Endothelial cell (in vitro differentiated cells): ENCODE measurements at regions not wholly inside any gene's neighbourhood (a gene's known extent, or its start where the extent isn't known, plus 50 kb on each side); places are given as distances from the start of the nearest gene placed in this dataset.

Source experiments
- DNase-seq: peaks from one replicate; pipeline ENCODE4 v3.0.0; 2021; ENCODE audit warnings: low spot score
- H3K27ac Mint-ChIP-seq: one replicate; pipeline ENCODE4 v1.8.0; 2021; ENCODE audit warnings: mixed read lengths, inconsistent platforms; ENCODE audit not compliant: unreplicated experiment
- H3K27me3 Mint-ChIP-seq: one replicate; pipeline ENCODE4 v1.8.0; 2021; ENCODE audit warnings: mild to moderate bottlenecking, moderate library complexity, mixed read lengths, inconsistent platforms; ENCODE audit not compliant: unreplicated experiment
- H3K36me3 Mint-ChIP-seq: one replicate; pipeline ENCODE4 v1.8.0; 2021; ENCODE audit warnings: mild to moderate bottlenecking, low read depth, mixed read lengths, inconsistent platforms; ENCODE audit not compliant: unreplicated experiment
- H3K4me1 Mint-ChIP-seq: one replicate; pipeline ENCODE4 v1.8.0; 2021; ENCODE audit warnings: mild to moderate bottlenecking, mixed read lengths, inconsistent platforms; ENCODE audit not compliant: unreplicated experiment
- H3K4me3 Mint-ChIP-seq: one replicate; pipeline ENCODE4 v1.8.0; 2021; ENCODE audit warnings: mild to moderate bottlenecking, mixed read lengths, inconsistent platforms; ENCODE audit not compliant: unreplicated experiment
- H3K9me3 Mint-ChIP-seq: one replicate; pipeline ENCODE4 v1.8.0; 2021; ENCODE audit warnings: mixed read lengths, inconsistent platforms; ENCODE audit not compliant: unreplicated experiment
- TF ChIP-seq, protein P1 (sequence below): fragments of 200-600 bp; sonication (generic); IDR thresholded peaks from one replicate; pipeline ENCODE4 v1.5.0; 2021; ENCODE audit warnings: antibody characterized with exemption; ENCODE audit not compliant: unreplicated experiment

DNA sequence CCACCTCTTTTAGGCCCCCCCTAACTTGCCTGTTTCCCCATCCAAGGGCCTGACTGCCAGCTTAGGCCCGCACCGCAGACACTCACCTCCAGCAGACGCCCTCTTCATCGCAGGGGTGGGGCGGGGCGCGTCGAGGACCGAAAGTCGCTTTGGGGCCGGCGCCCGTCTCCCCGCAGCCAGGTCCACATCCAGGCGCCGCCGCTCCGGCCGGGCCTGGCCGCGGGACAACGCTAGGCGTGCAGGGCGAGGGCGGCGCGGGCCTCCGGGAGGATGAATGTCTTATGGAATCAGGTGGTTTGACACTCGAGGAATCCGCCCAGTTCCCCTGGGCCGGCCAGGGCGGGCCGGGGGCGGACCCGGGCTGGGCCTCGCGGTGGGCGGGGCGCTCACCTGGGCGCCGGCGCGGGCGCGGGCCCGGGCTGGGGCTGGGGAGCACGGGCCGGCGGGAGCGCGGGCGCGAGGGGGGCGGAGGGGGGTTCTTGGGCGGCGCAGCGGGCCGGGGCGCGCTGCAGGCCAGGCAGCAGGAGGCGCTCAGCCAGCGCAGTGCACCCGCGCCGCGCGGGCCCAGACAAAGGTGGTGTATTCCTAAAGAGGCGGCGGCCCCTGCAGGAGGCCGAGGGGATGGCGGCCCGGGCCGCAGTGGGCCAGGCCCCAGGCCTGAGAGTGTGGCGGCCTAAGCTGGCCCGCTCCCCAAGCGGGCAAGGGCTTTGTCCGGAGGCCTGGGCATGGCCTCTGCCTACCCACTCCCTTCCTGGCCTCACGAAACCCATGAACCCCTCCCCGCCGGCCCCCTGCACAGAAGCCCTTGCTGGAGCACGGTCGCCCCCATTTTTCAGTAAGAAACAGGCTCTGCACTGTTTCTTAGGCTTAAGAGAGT is 177.6 kb downstream of the IGLL1 start:
- H3K4me3 Mint-ChIP-seq = no peak overlapping the region
- TF ChIP-seq, protein P1, sequence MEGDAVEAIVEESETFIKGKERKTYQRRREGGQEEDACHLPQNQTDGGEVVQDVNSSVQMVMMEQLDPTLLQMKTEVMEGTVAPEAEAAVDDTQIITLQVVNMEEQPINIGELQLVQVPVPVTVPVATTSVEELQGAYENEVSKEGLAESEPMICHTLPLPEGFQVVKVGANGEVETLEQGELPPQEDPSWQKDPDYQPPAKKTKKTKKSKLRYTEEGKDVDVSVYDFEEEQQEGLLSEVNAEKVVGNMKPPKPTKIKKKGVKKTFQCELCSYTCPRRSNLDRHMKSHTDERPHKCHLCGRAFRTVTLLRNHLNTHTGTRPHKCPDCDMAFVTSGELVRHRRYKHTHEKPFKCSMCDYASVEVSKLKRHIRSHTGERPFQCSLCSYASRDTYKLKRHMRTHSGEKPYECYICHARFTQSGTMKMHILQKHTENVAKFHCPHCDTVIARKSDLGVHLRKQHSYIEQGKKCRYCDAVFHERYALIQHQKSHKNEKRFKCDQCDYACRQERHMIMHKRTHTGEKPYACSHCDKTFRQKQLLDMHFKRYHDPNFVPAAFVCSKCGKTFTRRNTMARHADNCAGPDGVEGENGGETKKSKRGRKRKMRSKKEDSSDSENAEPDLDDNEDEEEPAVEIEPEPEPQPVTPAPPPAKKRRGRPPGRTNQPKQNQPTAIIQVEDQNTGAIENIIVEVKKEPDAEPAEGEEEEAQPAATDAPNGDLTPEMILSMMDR = peak; percentile 58
- H3K27ac Mint-ChIP-seq = no peak overlapping the region
- H3K27me3 Mint-ChIP-seq = no peaks in the 10 kb centered on the region
- no peaks in the 10 kb centered on the region for H3K9me3 Mint-ChIP-seq
- DNase-seq = peak; percentile 82
- no peaks in the 10 kb centered on the region for H3K36me3 Mint-ChIP-seq
- no peaks in the 10 kb centered on the region for H3K4me1 Mint-ChIP-seq

DNA sequence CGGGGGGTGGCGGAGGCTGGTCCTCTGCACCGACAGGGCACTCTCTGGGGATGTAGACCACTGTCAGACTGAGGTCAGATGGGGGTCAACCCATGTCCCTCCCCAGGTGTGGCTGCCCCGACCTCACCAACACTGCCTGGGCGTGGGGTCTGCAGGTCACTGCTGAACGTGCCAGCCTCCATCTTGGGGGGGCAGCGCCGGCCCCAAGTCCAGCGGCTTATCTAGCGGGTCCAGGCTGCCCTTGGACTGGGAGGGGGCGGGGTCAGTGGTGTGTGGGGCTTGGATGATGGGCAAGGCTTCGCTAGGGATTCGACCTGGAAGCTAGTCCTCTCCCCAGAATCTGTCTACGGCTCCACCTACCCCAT is 178.2 kb downstream of the IGLL1 start:
- H3K27me3 Mint-ChIP-seq = no peaks in the 10 kb centered on the region
- H3K27ac Mint-ChIP-seq = no peak overlapping the region
- DNase-seq = no peak
- no peaks in the 10 kb centered on the region for H3K36me3 Mint-ChIP-seq
- H3K4me1 Mint-ChIP-seq = no peaks in the 10 kb centered on the region
- no peaks in the 10 kb centered on the region for H3K9me3 Mint-ChIP-seq
- H3K4me3 Mint-ChIP-seq = no peak overlapping the region
- TF ChIP-seq, protein P1 = no peak

DNA sequence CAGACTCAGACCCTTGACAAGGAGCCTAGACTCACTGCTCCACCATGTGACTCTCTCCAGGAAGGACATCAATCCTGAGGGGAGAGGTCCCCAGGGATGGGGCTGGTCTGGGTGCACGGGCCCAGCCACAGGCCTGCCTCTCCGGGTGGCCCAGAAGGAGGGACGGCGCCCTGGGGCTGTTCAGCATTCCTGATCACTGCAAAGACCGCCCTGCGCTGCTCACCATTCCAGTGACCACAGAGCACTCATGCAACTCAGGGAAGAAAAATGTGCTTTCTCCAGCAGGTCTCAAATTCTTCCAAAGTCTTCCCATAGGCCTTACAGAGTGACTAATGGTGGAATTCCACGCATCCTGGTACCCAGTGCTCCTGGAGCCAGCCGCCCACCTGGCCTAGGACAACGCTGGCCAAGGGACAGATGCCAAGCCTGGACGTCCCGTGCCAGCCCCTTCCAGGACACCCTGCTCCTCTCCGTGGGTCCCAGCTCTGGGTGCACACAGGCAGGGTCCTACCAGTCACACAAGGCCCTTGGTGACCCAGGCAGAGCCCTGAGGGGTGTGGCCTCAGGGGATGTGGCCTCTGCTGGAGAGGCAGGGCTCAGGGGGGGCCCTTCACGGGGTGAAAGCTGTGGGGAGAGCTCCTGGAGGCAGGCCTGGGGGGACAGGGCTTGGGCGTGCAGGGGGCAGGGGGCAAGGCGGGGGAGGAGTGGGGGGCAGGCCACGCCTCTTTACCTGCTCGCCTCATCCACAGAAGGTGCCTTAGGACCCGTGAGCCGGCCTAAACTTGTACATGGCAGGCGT is 178.8 kb downstream of the IGLL1 start:
- DNase-seq = no peak
- TF ChIP-seq, protein P1 = no peak
- Mint-ChIP-seq H3K36me3 (no peaks in the 10 kb centered on the region), H3K27me3 (peaks cover 2% of the 10 kb centered on the region), H3K9me3 (no peaks in the 10 kb centered on the region), H3K4me1 (no peaks in the 10 kb centered on the region), H3K4me3 (no peak overlapping the region), H3K27ac (no peak overlapping the region)

DNA sequence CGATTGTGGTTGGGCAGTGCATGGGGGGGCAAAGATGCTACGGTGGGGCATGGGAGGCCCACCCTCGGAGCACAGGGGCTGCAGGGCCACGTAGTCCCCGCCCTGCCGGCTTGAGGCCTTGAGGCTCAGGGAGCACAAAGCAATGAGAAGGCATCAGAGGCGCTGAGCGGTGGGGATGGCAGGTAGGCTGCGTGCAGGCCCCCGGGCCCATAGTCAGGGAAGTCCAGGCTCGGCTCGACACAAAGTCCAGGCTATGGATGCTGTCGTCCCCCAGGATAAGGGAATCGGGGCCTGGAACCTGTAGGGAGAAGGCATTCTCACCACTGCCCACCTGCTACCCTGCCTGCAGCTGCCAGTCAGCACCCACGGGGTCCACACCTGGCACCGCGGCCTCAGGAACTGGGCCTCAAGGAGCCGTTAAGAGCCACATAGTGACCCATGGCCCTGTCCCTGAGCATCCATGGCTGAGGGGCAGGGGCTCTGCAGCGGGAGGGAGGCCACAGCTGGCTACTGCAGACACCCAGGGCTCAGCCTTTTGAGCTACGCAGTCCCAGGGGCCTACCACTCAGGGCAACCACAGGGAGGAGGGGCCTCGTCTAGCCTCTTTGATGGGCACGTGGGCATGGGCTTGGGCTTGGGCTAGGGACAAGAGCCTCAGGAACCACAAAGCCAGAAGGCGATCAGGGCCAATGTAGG is 179.7 kb downstream of the IGLL1 start:
- DNase-seq = no peak
- H3K9me3 Mint-ChIP-seq = no peaks in the 10 kb centered on the region
- no peak overlapping the region for H3K27ac Mint-ChIP-seq
- H3K4me1 Mint-ChIP-seq = no peaks in the 10 kb centered on the region
- TF ChIP-seq, protein P1 = no peak
- no peak overlapping the region for H3K4me3 Mint-ChIP-seq
- peaks cover 2% of the 10 kb centered on the region for H3K27me3 Mint-ChIP-seq
- no peaks in the 10 kb centered on the region for H3K36me3 Mint-ChIP-seq
